Activated CD4-positive, alpha-beta T cell treated with anti-CD3 and anti-CD28 coated beads, Interleukin-2, amount 50 U/mL, for 24 hours (primary cell): ENCODE measurements at regions not wholly inside any gene's neighbourhood (a gene's known extent, or its start where the extent isn't known, plus 50 kb on each side); places are given as distances from the start of the nearest gene placed in this dataset.

Source experiments
- DNase-seq, 2 donors: peaks; one replicate each; pipeline ENCODE4 v3.0.0-alpha.2; 2020; ENCODE audit warnings: low read depth in 1 of 2, low spot score in 1 of 2

- no peak for DNase-seq
Measured at GRCh38 chr5:93886917-93887361, 145.5 kb upstream of the POU5F2 start.

GRCh38 chr5:93886098-93886806 is 144.9 kb upstream of the POU5F2 start:
- no peak for DNase-seq

GRCh38 chr5:93884254-93884653 is 142.9 kb upstream of the POU5F2 start:
- no peak for DNase-seq

- no peak for DNase-seq
Measured at GRCh38 chr5:93883459-93883858, 142.1 kb upstream of the POU5F2 start.

- DNase-seq, result no peak
Measured at GRCh38 chr5:93875693-93876092, 134.3 kb upstream of the POU5F2 start.

GRCh38 chr5:93874491-93874890 is 133.1 kb upstream of the POU5F2 start:
- no peak for DNase-seq

GRCh38 chr5:93874080-93874479 is 132.7 kb upstream of the POU5F2 start:
- DNase-seq, result no peak

GRCh38 chr5:93873211-93873736 is 131.9 kb upstream of the POU5F2 start:
- no peak for DNase-seq

- no peak for DNase-seq
Measured at GRCh38 chr5:93870649-93871048, 129.2 kb upstream of the POU5F2 start.

GRCh38 chr5:93868851-93869250 is 127.5 kb upstream of the POU5F2 start:
- DNase-seq, result no peak

GRCh38 chr5:93850311-93850710 is 108.9 kb upstream of the POU5F2 start:
- no peak for DNase-seq

- DNase-seq, result no peak
Measured at GRCh38 chr5:93845376-93845775, 104.0 kb upstream of the POU5F2 start.

GRCh38 chr5:93831449-93831848 is 90.0 kb upstream of the POU5F2 start:
- DNase-seq, result no peak

GRCh38 chr5:93830893-93831292 is 89.5 kb upstream of the POU5F2 start:
- no peak for DNase-seq

- DNase-seq, result no peak
Measured at GRCh38 chr5:93829346-93829745, 87.9 kb upstream of the POU5F2 start.

- DNase-seq, result no peak
Measured at GRCh38 chr5:93821891-93822415, 80.6 kb upstream of the POU5F2 start.

GRCh38 chr5:93819668-93820067 is 78.3 kb upstream of the POU5F2 start:
- DNase-seq, result no peak

- DNase-seq, result no peak
Measured at GRCh38 chr5:93810780-93811179, 69.4 kb upstream of the POU5F2 start.

GRCh38 chr5:93809430-93809829 is 68.0 kb upstream of the POU5F2 start:
- DNase-seq, result no peak

GRCh38 chr5:93807846-93808245 is 66.4 kb upstream of the POU5F2 start:
- no peak for DNase-seq

GRCh38 chr5:93805616-93806379 is 64.4 kb upstream of the POU5F2 start:
- no peak for DNase-seq
